Fibroblast of villous mesenchyme (primary cell): ENCODE measurements at regions not wholly inside any gene's neighbourhood (a gene's known extent, or its start where the extent isn't known, plus 50 kb on each side); places are given as distances from the start of the nearest gene placed in this dataset.

Source experiments
- DNase-seq: peaks from one replicate; pipeline ENCODE4 v3.0.0-alpha.2; 2010; ENCODE audit warnings: low read depth
- H3K4me3 ChIP-seq: 2 replicates; pipeline ENCODE4 v1.5.1; 2011; ENCODE audit warnings: low read depth, mild to moderate bottlenecking, low read length
- TF ChIP-seq, protein P1 (sequence below): IDR thresholded peaks from 2 replicates; pipeline ENCODE4 v1.5.1; 2012; ENCODE audit warnings: low read depth, mild to moderate bottlenecking, low read length; ENCODE audit not compliant: insufficient read depth

DNA sequence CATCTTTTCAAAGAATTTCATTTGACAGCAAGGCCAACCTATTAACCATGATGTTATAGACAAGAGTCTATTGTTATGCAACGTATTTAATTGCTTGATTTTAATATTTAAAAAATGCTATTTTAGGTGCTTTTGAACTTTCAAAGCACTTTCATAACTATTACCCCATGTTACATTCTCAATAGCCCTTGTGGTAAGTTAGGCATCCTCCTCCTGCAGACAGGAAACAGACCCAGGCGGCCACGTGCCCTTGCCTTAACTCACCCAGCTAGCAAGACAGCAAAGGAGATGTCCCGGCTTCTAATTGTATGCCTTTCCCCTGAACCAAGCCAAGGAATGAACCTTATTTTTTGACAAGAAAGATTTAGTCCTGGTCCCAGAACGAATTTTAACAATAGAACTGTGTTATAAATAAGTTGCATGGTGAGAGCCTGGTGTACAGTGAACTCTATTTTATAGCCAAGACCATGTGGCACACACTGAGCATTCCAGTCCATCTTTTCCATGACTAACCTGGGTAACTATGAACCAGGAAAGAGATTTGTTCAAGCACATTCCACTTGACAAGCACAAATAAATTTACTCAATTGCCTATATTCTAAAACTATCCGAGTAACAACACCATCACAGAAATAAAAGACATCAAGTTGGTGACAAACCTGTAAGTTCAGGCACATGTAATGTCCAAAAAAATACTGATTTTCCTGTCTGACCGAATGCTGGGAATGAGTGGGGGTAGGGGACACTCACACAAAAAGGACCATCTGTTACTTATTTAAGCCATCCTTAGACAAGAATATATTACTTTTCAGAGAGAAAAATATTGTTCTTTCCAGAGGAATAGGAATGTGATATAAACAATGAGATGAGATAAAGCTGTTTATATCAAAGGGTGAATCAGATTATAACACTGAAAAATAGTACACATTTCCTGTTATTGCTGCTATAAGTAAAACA, 163.0 kb downstream of the EFNB2 start:
- TF ChIP-seq, protein P1, sequence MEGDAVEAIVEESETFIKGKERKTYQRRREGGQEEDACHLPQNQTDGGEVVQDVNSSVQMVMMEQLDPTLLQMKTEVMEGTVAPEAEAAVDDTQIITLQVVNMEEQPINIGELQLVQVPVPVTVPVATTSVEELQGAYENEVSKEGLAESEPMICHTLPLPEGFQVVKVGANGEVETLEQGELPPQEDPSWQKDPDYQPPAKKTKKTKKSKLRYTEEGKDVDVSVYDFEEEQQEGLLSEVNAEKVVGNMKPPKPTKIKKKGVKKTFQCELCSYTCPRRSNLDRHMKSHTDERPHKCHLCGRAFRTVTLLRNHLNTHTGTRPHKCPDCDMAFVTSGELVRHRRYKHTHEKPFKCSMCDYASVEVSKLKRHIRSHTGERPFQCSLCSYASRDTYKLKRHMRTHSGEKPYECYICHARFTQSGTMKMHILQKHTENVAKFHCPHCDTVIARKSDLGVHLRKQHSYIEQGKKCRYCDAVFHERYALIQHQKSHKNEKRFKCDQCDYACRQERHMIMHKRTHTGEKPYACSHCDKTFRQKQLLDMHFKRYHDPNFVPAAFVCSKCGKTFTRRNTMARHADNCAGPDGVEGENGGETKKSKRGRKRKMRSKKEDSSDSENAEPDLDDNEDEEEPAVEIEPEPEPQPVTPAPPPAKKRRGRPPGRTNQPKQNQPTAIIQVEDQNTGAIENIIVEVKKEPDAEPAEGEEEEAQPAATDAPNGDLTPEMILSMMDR, result no peak
- H3K4me3 ChIP-seq, result no peak overlapping the region
- peak; percentile 76 for DNase-seq

DNA sequence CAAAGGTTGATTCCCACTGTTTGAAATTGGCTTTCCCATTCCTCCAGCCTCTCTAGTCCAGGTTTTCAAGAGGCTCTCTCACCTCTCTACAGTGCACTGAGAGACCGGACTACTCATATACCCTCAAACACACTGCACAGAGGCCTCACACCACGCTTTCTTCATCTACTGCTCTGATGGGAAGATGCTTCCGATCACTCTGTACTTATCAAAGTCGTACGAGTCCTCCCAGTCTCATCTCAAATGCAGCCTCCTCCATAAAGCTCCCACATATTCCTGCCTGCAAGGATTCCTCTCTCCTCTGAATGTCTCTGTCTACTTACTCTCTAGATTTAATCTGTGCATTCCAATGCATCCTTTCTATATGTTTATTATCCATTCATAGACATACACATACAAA, 164.4 kb downstream of the EFNB2 start:
- H3K4me3 ChIP-seq, result no peak overlapping the region
- no peak for DNase-seq
- TF ChIP-seq, protein P1, result no peak

DNA sequence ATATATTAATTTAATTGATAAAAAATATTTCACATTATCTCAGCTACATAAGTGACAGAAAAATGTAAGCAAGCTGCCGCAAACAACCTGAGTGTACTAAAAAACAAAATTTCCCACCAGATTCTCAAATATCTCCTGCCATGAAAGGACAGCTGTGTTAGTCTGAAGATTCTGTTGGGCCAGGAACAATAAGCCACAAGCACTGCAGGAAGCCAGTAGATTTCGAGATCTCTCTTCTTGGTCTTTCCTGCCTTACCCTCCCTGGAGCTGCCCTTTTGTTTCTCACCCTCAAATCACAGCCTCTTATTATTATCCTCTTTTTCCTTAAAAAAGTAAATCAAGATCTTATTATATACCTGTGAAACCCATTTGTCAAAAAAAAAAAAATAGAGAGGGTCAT, 165.6 kb downstream of the EFNB2 start:
- no peak overlapping the region for H3K4me3 ChIP-seq
- TF ChIP-seq, protein P1, result no peak
- no peak for DNase-seq

DNA sequence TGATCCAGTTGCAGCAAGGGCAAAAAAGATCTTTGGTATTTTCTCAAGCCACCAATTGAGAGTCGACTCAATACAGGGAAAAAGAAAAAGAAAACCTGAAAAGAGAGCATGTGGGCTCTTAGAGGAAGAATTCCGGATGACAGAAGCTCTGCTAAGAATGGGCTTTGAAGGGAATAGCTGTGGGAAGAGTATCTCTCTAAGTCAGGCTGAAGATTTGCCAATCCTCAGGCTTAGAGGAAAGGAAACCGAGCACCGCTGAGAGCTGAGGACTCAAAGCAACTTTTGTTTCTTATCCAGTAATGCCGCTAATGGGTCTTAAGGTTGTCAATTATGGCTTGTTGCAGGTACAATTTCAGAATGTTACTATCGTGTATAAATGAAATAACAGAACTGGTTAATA, 166.4 kb downstream of the EFNB2 start:
- no peak overlapping the region for H3K4me3 ChIP-seq
- no peak for DNase-seq
- TF ChIP-seq, protein P1, result no peak

DNA sequence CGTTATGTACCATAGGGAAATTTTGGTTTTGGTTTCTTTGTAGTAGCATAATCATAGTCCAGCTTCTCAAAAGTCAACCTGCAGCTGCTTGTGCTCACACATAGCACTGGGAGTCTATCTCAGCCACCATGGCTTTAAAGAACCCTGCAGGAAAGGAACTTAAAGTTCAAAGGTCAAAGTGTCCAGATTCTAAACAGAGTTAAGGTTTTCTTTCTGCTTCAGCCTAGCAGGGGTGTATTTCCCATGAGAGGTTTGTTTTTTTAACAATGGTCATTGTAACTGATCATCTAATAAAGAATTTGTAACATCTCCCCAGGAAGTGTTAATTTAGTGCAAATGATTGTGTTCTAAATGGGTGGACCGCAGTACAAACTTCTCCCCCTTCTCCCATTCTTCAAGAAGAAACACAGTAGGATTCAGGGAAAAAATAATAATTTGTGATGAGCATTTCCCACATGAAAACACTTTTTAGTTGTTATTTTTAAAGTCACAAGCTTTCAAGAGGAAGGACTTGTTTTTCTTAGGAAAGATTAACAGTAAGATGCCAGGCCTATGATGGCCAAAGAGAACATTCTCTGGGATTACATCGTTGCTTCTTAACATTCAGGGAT, 168.0 kb downstream of the EFNB2 start:
- H3K4me3 ChIP-seq, result no peak overlapping the region
- TF ChIP-seq, protein P1, result no peak
- DNase-seq, result no peak

DNA sequence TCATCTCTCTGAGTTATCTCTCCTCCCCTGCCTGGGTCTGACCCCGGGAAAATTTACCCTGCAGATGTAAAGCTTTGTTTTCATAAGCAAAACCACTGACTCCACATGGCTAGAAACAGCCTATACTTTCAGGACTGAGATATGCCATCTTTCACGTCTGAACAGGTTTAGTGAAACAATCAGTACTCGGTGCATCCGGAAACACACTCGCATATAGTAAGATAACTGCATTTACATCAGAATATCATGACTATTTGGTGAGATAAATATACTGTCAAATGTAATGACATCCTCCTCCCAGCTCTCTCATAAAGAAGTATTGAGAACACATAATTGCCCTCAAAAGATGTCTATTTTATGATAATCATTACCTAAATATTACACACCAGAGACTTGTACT, 172.8 kb downstream of the EFNB2 start:
- no peak overlapping the region for H3K4me3 ChIP-seq
- no peak for DNase-seq
- TF ChIP-seq, protein P1, result no peak

DNA sequence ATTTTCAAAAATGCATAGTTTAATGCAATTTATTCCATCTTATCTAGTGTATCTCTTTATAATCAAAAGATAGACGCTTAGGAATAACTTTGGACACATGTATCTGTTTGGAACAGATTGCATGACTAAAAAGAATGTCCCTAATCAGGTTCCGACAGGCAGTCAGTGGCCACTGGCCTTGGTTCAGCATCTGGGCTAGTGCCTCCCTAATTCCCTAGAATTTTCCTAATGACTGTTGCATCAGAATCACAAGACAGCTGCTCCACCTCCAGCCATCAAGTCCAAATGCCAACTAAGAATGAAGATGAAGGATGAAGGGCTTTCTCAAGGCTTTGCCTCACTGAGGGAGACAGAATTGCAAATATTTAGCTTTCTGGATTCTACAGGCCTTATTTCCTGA, 173.8 kb downstream of the EFNB2 start:
- no peak for DNase-seq
- TF ChIP-seq, protein P1, result no peak
- no peak overlapping the region for H3K4me3 ChIP-seq
